ENCODE measurements at regions not wholly inside any gene's neighbourhood (a gene's known extent, or its start where the extent isn't known, plus 50 kb on each side); places are given as distances from the start of the nearest gene placed in this dataset.
"Not testable (repeated sequence)": the region's sequence is repeated elsewhere in the genome, so short reads cannot be mapped to it uniquely, and the experiment has no call there.

DNA sequence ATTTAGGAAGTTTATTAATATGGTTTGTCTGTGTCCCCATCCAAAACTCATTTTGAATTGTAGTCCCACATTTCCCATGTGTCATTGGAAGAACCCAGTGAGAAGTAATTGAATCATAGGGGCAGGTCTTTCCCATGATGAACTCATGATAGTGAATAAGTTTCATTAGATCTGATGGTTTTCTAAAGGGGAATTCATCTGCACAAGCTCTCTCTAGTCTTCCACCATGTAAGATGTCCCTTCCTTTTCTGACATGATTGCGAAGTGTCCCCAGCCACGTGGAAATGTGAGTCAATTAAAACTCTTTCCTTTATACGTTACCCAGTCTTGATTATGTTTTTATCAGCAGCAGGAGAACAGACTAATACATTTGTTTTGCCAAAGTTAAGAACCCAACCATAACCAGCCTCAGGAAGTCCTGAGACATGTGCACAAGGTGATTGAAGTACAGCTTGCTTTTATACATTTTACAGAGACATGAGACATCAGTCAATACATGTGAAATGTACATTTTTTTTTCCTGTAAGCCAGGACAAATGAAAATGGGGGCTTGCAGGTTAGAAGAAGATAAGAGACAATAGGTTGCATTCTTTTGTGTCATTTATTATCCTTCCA, 1136.7 kb downstream of the TMEM121 start:
- TF ChIP-seq, protein P1, sequence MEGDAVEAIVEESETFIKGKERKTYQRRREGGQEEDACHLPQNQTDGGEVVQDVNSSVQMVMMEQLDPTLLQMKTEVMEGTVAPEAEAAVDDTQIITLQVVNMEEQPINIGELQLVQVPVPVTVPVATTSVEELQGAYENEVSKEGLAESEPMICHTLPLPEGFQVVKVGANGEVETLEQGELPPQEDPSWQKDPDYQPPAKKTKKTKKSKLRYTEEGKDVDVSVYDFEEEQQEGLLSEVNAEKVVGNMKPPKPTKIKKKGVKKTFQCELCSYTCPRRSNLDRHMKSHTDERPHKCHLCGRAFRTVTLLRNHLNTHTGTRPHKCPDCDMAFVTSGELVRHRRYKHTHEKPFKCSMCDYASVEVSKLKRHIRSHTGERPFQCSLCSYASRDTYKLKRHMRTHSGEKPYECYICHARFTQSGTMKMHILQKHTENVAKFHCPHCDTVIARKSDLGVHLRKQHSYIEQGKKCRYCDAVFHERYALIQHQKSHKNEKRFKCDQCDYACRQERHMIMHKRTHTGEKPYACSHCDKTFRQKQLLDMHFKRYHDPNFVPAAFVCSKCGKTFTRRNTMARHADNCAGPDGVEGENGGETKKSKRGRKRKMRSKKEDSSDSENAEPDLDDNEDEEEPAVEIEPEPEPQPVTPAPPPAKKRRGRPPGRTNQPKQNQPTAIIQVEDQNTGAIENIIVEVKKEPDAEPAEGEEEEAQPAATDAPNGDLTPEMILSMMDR (conservative IDR thresholded peaks at IDR 0.05 in 1 of 2, IDR thresholded peaks at IDR 0.05 in 1 of 2; ENCODE audit: low read depth in 1 of 2, low read length in 2 of 2): no peak
- TF ChIP-seq EZH2 (IDR thresholded peaks at IDR 0.05; ENCODE audit: low read length, missing control alignments): no peak
- no peak overlapping the region for H3K4me3 ChIP-seq (replicated peaks in 1 of 4; ENCODE audit: control extremely low read depth in 1 of 4, insufficient read depth in 1 of 4, low read depth in 3 of 4, low read length in 4 of 4)
- H3K27ac ChIP-seq (ENCODE audit: insufficient read depth, low read length): no peak overlapping the region
- H3K9ac ChIP-seq (ENCODE audit: insufficient read depth, low read length): no peak overlapping the region
- H3K4me1 ChIP-seq (ENCODE audit: control insufficient read depth, extremely low read depth, insufficient read depth, low read length): no peaks in the 10 kb centered on the region
- H4K20me1 ChIP-seq (ENCODE audit: control insufficient read depth, extremely low read depth, insufficient read depth, low read length): no peaks in the 10 kb centered on the region
- DNase-seq (ENCODE audit: low read depth in 2 of 2): no peak
- no peaks in the 10 kb centered on the region for H3K9me3 ChIP-seq (ENCODE audit: control insufficient read depth, insufficient read depth, low read depth, low read length)
- no peaks in the 10 kb centered on the region for H3K27me3 ChIP-seq (ENCODE audit: control insufficient read depth, insufficient read depth, low read length)
- H3K36me3 ChIP-seq (ENCODE audit: control insufficient read depth, insufficient read depth, low read length): no peaks in the 10 kb centered on the region
- no peak overlapping the region for H3K4me2 ChIP-seq (ENCODE audit: extremely low read depth, insufficient read depth, low read length)
- no peak overlapping the region for H2AFZ ChIP-seq (ENCODE audit: low read length)
- no peaks in the 10 kb centered on the region for H3K79me2 ChIP-seq (ENCODE audit: control insufficient read depth, insufficient read depth, low read length)

DNA sequence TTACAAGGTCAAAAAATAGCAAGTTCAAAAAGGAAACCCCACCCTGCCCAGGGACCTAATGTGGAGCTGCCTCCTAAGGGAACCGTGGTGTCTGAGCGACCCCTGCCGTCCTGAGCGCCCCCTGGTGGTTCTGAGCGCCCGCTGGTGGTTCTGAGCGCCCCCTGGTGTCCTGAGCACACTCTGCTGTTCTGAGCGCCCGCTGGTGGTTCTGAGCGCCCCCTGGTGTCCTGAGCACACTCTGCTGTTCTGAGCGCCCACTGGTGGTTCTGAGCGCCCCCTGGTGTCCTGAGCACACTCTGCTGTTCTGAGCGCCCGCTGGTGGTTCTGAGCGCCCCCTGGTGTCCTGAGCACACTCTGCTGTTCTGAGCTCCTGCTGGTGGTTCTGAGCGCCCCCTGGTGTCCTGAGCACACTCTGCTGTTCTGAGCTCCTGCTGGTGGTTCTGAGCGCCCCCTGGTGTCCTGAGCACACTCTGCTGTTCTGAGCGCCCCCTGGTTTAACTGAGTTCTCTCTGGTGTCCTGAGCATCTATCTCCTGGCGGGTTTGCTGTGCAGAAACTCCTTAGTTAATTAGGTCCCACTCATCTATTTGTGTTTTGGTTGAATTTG, 1137.5 kb downstream of the TMEM121 start:
- not testable (repeated sequence) for DNase-seq (ENCODE audit: low read depth in 2 of 2); H3K79me2 ChIP-seq (ENCODE audit: control insufficient read depth, insufficient read depth, low read length); H3K36me3 ChIP-seq (ENCODE audit: control insufficient read depth, insufficient read depth, low read length); H2AFZ ChIP-seq (ENCODE audit: low read length); H3K27me3 ChIP-seq (ENCODE audit: control insufficient read depth, insufficient read depth, low read length); H3K27ac ChIP-seq (ENCODE audit: insufficient read depth, low read length); H3K4me3 ChIP-seq (replicated peaks in 1 of 4; ENCODE audit: control extremely low read depth in 1 of 4, insufficient read depth in 1 of 4, low read depth in 3 of 4, low read length in 4 of 4); H3K4me2 ChIP-seq (ENCODE audit: extremely low read depth, insufficient read depth, low read length); H4K20me1 ChIP-seq (ENCODE audit: control insufficient read depth, extremely low read depth, insufficient read depth, low read length); H3K4me1 ChIP-seq (ENCODE audit: control insufficient read depth, extremely low read depth, insufficient read depth, low read length); H3K9ac ChIP-seq (ENCODE audit: insufficient read depth, low read length); H3K9me3 ChIP-seq (ENCODE audit: control insufficient read depth, insufficient read depth, low read depth, low read length)

DNA sequence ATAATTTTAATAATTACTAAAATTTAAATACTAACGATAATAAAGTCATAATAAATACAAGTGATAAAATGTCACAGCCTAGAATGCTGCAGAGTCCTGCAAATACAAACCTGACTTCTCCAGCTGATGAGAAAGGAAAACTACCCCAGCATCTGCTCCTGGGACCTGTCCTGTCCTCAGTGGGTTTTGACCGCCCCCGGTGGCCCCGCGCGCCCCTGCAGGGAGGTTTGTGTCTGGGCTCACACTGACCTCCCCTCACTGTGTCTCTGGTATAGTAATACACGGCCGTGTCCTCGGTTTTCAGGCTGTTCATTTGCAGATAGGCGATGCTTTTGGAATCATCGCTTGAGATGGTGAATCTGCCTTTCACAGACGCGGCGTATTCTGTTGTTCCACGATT, 1139.4 kb downstream of the TMEM121 start:
- Histone ChIP-seq H3K4me3 (replicated peaks in 1 of 4; ENCODE audit: control extremely low read depth in 1 of 4, insufficient read depth in 1 of 4, low read depth in 3 of 4, low read length in 4 of 4) (no peak overlapping the region), H3K27ac (ENCODE audit: insufficient read depth, low read length) (no peak overlapping the region), H2AFZ (ENCODE audit: low read length) (no peak overlapping the region), H4K20me1 (ENCODE audit: control insufficient read depth, extremely low read depth, insufficient read depth, low read length) (no peaks in the 10 kb centered on the region), H3K4me2 (ENCODE audit: extremely low read depth, insufficient read depth, low read length) (no peak overlapping the region), H3K9ac (ENCODE audit: insufficient read depth, low read length) (no peak overlapping the region), H3K27me3 (ENCODE audit: control insufficient read depth, insufficient read depth, low read length) (no peaks in the 10 kb centered on the region), H3K79me2 (ENCODE audit: control insufficient read depth, insufficient read depth, low read length) (no peaks in the 10 kb centered on the region), H3K9me3 (ENCODE audit: control insufficient read depth, insufficient read depth, low read depth, low read length) (no peaks in the 10 kb centered on the region), H3K4me1 (ENCODE audit: control insufficient read depth, extremely low read depth, insufficient read depth, low read length) (no peaks in the 10 kb centered on the region), H3K36me3 (ENCODE audit: control insufficient read depth, insufficient read depth, low read length) (no peaks in the 10 kb centered on the region)
- TF ChIP-seq, protein P1 (conservative IDR thresholded peaks at IDR 0.05 in 1 of 2, IDR thresholded peaks at IDR 0.05 in 1 of 2; ENCODE audit: low read depth in 1 of 2, low read length in 2 of 2): no peak
- TF ChIP-seq EZH2 (IDR thresholded peaks at IDR 0.05; ENCODE audit: low read length, missing control alignments): no peak
- DNase-seq (ENCODE audit: low read depth in 2 of 2): no peak
